IPS DF 6.9 (cell line): ENCODE measurements at regions not wholly inside any gene's neighbourhood (a gene's known extent, or its start where the extent isn't known, plus 50 kb on each side); places are given as distances from the start of the nearest gene placed in this dataset.
"Not testable (repeated sequence)": the region's sequence is repeated elsewhere in the genome, so short reads cannot be mapped to it uniquely, and the experiment has no call there.

Experiments
- DNase-seq: peaks from one replicate; pipeline ENCODE4 v3.0.0-alpha.2; 2013; ENCODE audit warnings: low read depth, low spot score
- H3K27ac ChIP-seq: one replicate; pipeline ENCODE4 v1.5.1; 2013; ENCODE audit warnings: low read length, control low read depth
- H3K27me3 ChIP-seq: 2 replicates; pipeline ENCODE4 v1.6.1; 2013; ENCODE audit warnings: mild to moderate bottlenecking, low read length; ENCODE audit not compliant: control insufficient read depth, insufficient read depth
- H3K36me3 ChIP-seq: 2 replicates; pipeline ENCODE4 v1.6.1; 2013; ENCODE audit warnings: low read length; ENCODE audit not compliant: control insufficient read depth, insufficient read depth
- H3K4me1 ChIP-seq: 2 replicates; pipeline ENCODE4 v1.6.1; 2013; ENCODE audit warnings: low read length; ENCODE audit not compliant: control insufficient read depth, insufficient read depth
- H3K4me3 ChIP-seq: 2 replicates; pipeline ENCODE4 v1.5.1; 2013; ENCODE audit warnings: mild to moderate bottlenecking, low read length
- H3K9me3 ChIP-seq: 2 replicates; pipeline ENCODE4 v1.6.1; 2013; ENCODE audit warnings: low read length, inconsistent platforms; ENCODE audit not compliant: control insufficient read depth, insufficient read depth
- WGBS: extraction: QIAGEN DNeasy Blood & Tissue Kit; methylation state at CpG from one replicate; pipeline ENCODE4 v1.1.7; 2013; ENCODE audit warnings: mixed read lengths, missing lambda C conversion rate; ENCODE audit not compliant: insufficient read length, insufficient coverage; 5-methylcytosine and 5-hydroxymethylcytosine counted together

GRCh38 chr9:33690143-33690933 lies 105.0 kb upstream of the PRSS3 start:
- WGBS = no CpG with 5 or more reads among the region's 2 CpGs
- Histone ChIP-seq H3K27ac (no peak overlapping the region), H3K9me3 (no peaks in the 10 kb centered on the region), H3K27me3 (no peaks in the 10 kb centered on the region), H3K36me3 (no peaks in the 10 kb centered on the region), H3K4me1 (no peaks in the 10 kb centered on the region), H3K4me3 (no peak overlapping the region)
- no peak for DNase-seq

GRCh38 chr9:33695299-33695698 lies 100.1 kb upstream of the PRSS3 start:
- DNase-seq = no peak
- no peaks in the 10 kb centered on the region for H3K27me3 ChIP-seq
- peaks cover 2% of the 10 kb centered on the region for H3K4me1 ChIP-seq
- H3K9me3 ChIP-seq = no peaks in the 10 kb centered on the region
- H3K36me3 ChIP-seq = no peaks in the 10 kb centered on the region
- no peak overlapping the region for H3K27ac ChIP-seq
- WGBS = no CpG with 5 or more reads among the region's 2 CpGs
- H3K4me3 ChIP-seq = no peak overlapping the region

GRCh38 chr9:33695856-33696255 lies 99.5 kb upstream of the PRSS3 start:
- no peak for DNase-seq
- H3K4me3 ChIP-seq = no peak overlapping the region
- H3K36me3 ChIP-seq = no peaks in the 10 kb centered on the region
- WGBS = no CpG with 5 or more reads among the region's 3 CpGs
- H3K4me1 ChIP-seq = peaks cover 2% of the 10 kb centered on the region
- no peaks in the 10 kb centered on the region for H3K9me3 ChIP-seq
- no peaks in the 10 kb centered on the region for H3K27me3 ChIP-seq
- no peak overlapping the region for H3K27ac ChIP-seq

GRCh38 chr9:33697171-33697570 lies 98.2 kb upstream of the PRSS3 start:
- no peak for DNase-seq
- H3K27ac ChIP-seq = no peak overlapping the region
- no peaks in the 10 kb centered on the region for H3K36me3 ChIP-seq

GRCh38 chr9:33698267-33698666 lies 97.1 kb upstream of the PRSS3 start:
- no CpG with 5 or more reads among the region's 1 CpG for WGBS
- no peaks in the 10 kb centered on the region for H3K27me3 ChIP-seq

More at GRCh38 chr9:33697171-33697570, 98.2 kb upstream of the PRSS3 start:
- Histone ChIP-seq H3K9me3 (no peaks in the 10 kb centered on the region), H3K27me3 (no peaks in the 10 kb centered on the region), H3K4me3 (no peak overlapping the region), H3K4me1 (peaks cover 2% of the 10 kb centered on the region)

GRCh38 chr9:33700940-33701339 lies 94.4 kb upstream of the PRSS3 start:
- H3K27me3 ChIP-seq, H3K36me3 ChIP-seq, H3K4me1 ChIP-seq, H3K27ac ChIP-seq, H3K4me3 ChIP-seq, H3K9me3 ChIP-seq, DNase-seq: not testable (repeated sequence)
- no CpG with 5 or more reads among the region's 2 CpGs for WGBS

More at GRCh38 chr9:33698267-33698666, 97.1 kb upstream of the PRSS3 start:
- no peaks in the 10 kb centered on the region for H3K9me3 ChIP-seq
- no peaks in the 10 kb centered on the region for H3K36me3 ChIP-seq
- H3K4me1 ChIP-seq = peaks cover 2% of the 10 kb centered on the region
- no peak for DNase-seq
- no peak overlapping the region for H3K27ac ChIP-seq
- no peak overlapping the region for H3K4me3 ChIP-seq

- no CpG with 5 or more reads among the region's 8 CpGs for WGBS
- Histone ChIP-seq H3K4me3 (no peak overlapping the region), H3K27ac (no peak overlapping the region), H3K4me1 (no peaks in the 10 kb centered on the region), H3K9me3 (no peaks in the 10 kb centered on the region), H3K36me3 (no peaks in the 10 kb centered on the region), H3K27me3 (no peaks in the 10 kb centered on the region)
- DNase-seq = no peak
These were observed 91.8 kb upstream of the PRSS3 start for GRCh38 chr9:33703430-33704102.

- H3K27ac ChIP-seq, H3K36me3 ChIP-seq, H3K4me3 ChIP-seq, H3K9me3 ChIP-seq, DNase-seq, H3K4me1 ChIP-seq, H3K27me3 ChIP-seq: not testable (repeated sequence)
- WGBS = no CpG with 5 or more reads among the region's 2 CpGs
These were observed 89.9 kb upstream of the PRSS3 start for GRCh38 chr9:33705440-33705839.

- no peak overlapping the region for H3K4me3 ChIP-seq
- H3K27me3 ChIP-seq = no peaks in the 10 kb centered on the region
- no peaks in the 10 kb centered on the region for H3K36me3 ChIP-seq
- no CpG with 5 or more reads among the region's 2 CpGs for WGBS
- H3K4me1 ChIP-seq = no peaks in the 10 kb centered on the region
- H3K27ac ChIP-seq = no peak overlapping the region
- H3K9me3 ChIP-seq = no peaks in the 10 kb centered on the region
- no peak for DNase-seq
These were observed 86.9 kb upstream of the PRSS3 start for GRCh38 chr9:33708441-33708840.

- no peaks in the 10 kb centered on the region for H3K4me1 ChIP-seq
- no peak overlapping the region for H3K4me3 ChIP-seq
- WGBS = no CpG with 5 or more reads among the region's 3 CpGs
- no peak for DNase-seq
- no peaks in the 10 kb centered on the region for H3K36me3 ChIP-seq
- H3K9me3 ChIP-seq = no peaks in the 10 kb centered on the region
- H3K27ac ChIP-seq = no peak overlapping the region
- no peaks in the 10 kb centered on the region for H3K27me3 ChIP-seq
These were observed 86.1 kb upstream of the PRSS3 start for GRCh38 chr9:33709269-33709668.

- not testable (repeated sequence) for H3K27ac ChIP-seq, H3K27me3 ChIP-seq, H3K9me3 ChIP-seq, H3K4me3 ChIP-seq, H3K36me3 ChIP-seq, H3K4me1 ChIP-seq, DNase-seq
- WGBS = no CpG with 5 or more reads among the region's 1 CpG
These were observed 83.9 kb upstream of the PRSS3 start for GRCh38 chr9:33711418-33711817.
